ENCODE measurements at regions not wholly inside any gene's neighbourhood (a gene's known extent, or its start where the extent isn't known, plus 50 kb on each side); places are given as distances from the start of the nearest gene placed in this dataset.

DNA sequence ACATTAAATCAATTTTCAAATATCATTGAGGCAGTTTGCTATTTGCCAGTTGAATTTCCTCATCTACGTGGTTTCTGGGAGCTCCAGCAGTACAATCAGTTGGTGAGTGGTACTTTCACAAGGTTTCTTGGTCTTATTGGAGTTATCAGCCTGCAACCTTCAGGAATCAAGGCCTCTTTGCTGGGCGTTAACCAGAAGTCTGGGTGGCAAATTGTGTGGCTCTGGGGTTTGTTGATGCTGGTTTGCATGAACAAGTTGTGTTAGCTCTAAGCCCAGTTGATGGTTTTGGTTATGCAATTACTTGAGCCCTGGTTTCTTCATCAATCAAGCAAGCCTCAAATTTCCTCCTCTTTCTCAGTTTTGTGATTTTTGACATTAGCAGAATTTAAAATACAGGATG lies 152.9 kb upstream of the ANKRD55 start:
- TF ChIP-seq GATA3 (IDR thresholded peaks at IDR 0.05; ENCODE audit: low read depth, low read length), result no peak
- TF ChIP-seq GATA2 (IDR thresholded peaks at IDR 0.05; ENCODE audit: low read depth, low read length), result no peak

All from SH-SY5Y (cell line).